H1 (cell line): ENCODE measurements at regions not wholly inside any gene's neighbourhood (a gene's known extent, or its start where the extent isn't known, plus 50 kb on each side); places are given as distances from the start of the nearest gene placed in this dataset.

Experiments used
- CTCF ChIA-PET: fragments of 300-600 bp; sonication (Branson Sonifier 250); formaldehyde crosslinking; loops from one replicate; lab custom pipeline; 2021; ENCODE audit not compliant: partially characterized antibody; lab: Charles Lee
- POLR2A ChIA-PET: fragments of 300-600 bp; sonication (Branson Sonifier 250); formaldehyde crosslinking; loops from one replicate; lab custom pipeline; 2021; ENCODE audit warnings: inconsistent platforms; ENCODE audit not compliant: partially characterized antibody; lab: Charles Lee
- DNase-seq, 2 experiments: peaks; one replicate each; pipeline versions ENCODE4 v3.0.0 to v3.0.0-alpha.2; 2010 to 2022; ENCODE audit warnings: low spot score in 2 of 2, low read depth in 1 of 2, mixed read lengths in 1 of 2
- FAIRE-seq: peaks from 2 replicates; lab custom pipeline; 2011; peaks lifted over from hg19 to GRCh38; lab: Jason Lieb, UNC
- H2AFZ ChIP-seq: 2 replicates; pipeline ENCODE4 v1.8.1; 2012; ENCODE audit warnings: low read length, inconsistent platforms
- H2AK5ac ChIP-seq: 2 replicates; pipeline ENCODE4 v1.6.1; 2013; ENCODE audit warnings: low read depth, low read length
- H2BK120ac ChIP-seq: replicated peaks from 2 replicates; pipeline ENCODE3; 2013; ENCODE audit warnings: low read depth, low read length, inconsistent platforms
- H2BK12ac ChIP-seq: 2 replicates; pipeline ENCODE4 v1.6.1; 2013; ENCODE audit warnings: low read depth, low read length
- H2BK15ac ChIP-seq: 2 replicates; pipeline ENCODE4 v1.6.1; 2013; ENCODE audit warnings: low read length
- H2BK20ac ChIP-seq: 2 replicates; pipeline ENCODE4 v1.6.1; 2013; ENCODE audit warnings: low read length
- H2BK5ac ChIP-seq: 2 replicates; pipeline ENCODE4 v1.6.1; 2013; ENCODE audit warnings: low read depth, low read length
- H3K14ac ChIP-seq: 2 replicates; pipeline ENCODE4 v1.6.1; 2013; ENCODE audit warnings: inconsistent platforms; ENCODE audit not compliant: insufficient read length
- H3K18ac ChIP-seq: 2 replicates; pipeline ENCODE4 v1.6.1; 2013; ENCODE audit warnings: low read length; ENCODE audit errors: extremely low read depth
- H3K23ac ChIP-seq: 2 replicates; pipeline ENCODE4 v1.6.1; 2013; ENCODE audit warnings: inconsistent platforms; ENCODE audit not compliant: insufficient read length
- H3K23me2 ChIP-seq: 2 replicates; pipeline ENCODE4 v1.6.1; 2013; ENCODE audit warnings: low read depth, low read length
- H3K27ac ChIP-seq: 2 replicates; pipeline ENCODE4 v1.6.1; 2011; ENCODE audit warnings: low read depth, low read length, inconsistent platforms
- H3K27me3 ChIP-seq, 4 experiments: replicated peaks in 1 of 4; 1 replicate in 1 of 4; 2 replicates in 3 of 4; pipeline versions ENCODE4 v1.6.1 to v1.8.1; 2011 to 2013; ENCODE audit warnings: low read length in 3 of 4, mild to moderate bottlenecking in 3 of 4, inconsistent platforms in 2 of 4, mixed read lengths in 2 of 4, moderate library complexity in 1 of 4; ENCODE audit not compliant: control insufficient read depth in 3 of 4, insufficient read depth in 3 of 4; ENCODE audit errors: extremely low read depth in 1 of 4
- H3K36me3 ChIP-seq, 4 experiments: 2 replicates each; pipeline versions ENCODE4 v1.6.1 to v1.8.1; 2011 to 2013; ENCODE audit warnings: mild to moderate bottlenecking in 4 of 4, low read length in 3 of 4, moderate library complexity in 2 of 4, control low read depth in 1 of 4, inconsistent platforms in 1 of 4; ENCODE audit not compliant: insufficient read depth in 4 of 4, control insufficient read depth in 2 of 4
- H3K4ac ChIP-seq: replicated peaks from 2 replicates; pipeline ENCODE3; 2013; ENCODE audit warnings: low read length, low read depth, mixed read lengths, inconsistent platforms; ENCODE audit not compliant: insufficient read length
- H3K4me1 ChIP-seq, 4 experiments: replicated peaks in 1 of 4; 1 replicate in 1 of 4; 2 replicates in 3 of 4; pipeline versions ENCODE4 v1.6.1 to v1.8.1; 2011 to 2013; ENCODE audit warnings: low read length in 3 of 4, inconsistent platforms in 2 of 4, mixed read lengths in 1 of 4; ENCODE audit not compliant: insufficient read depth in 4 of 4, control insufficient read depth in 3 of 4
- H3K4me2 ChIP-seq, 2 experiments: 2 replicates each; pipeline versions ENCODE4 v1.6.1 to v1.8.1; 2011 to 2013; ENCODE audit warnings: low read depth in 2 of 2, low read length in 2 of 2, control low read depth in 1 of 2, inconsistent platforms in 1 of 2, mild to moderate bottlenecking in 1 of 2; ENCODE audit not compliant: insufficient read depth in 1 of 2
- H3K4me3 ChIP-seq, 4 experiments: fragments of 200-600, 300-600 bp in 1 of 4; sonication (generic), shearing (Covaris generic), sonication (Bioruptor Twin) in 1 of 4; 2 replicates each; pipeline versions ENCODE4 v1.5.1 to v1.8.1; 2011 to 2016; ENCODE audit warnings: low read length in 4 of 4, low read depth in 3 of 4, control low read depth in 2 of 4, inconsistent platforms in 2 of 4, mild to moderate bottlenecking in 2 of 4, mixed read lengths in 1 of 4, moderate library complexity in 1 of 4; ENCODE audit not compliant: insufficient read depth in 2 of 4; ENCODE audit errors: extremely low read depth in 1 of 4
- H3K56ac ChIP-seq: replicated peaks from 2 replicates; pipeline ENCODE3; 2013; ENCODE audit warnings: low read depth, mild to moderate bottlenecking, mixed read lengths, low read length, inconsistent platforms; ENCODE audit not compliant: insufficient read length
- H3K79me1 ChIP-seq: 2 replicates; pipeline ENCODE4 v1.6.1; 2013; ENCODE audit warnings: low read depth, low read length, control low read depth
- H3K79me2 ChIP-seq, 2 experiments: 2 replicates each; pipeline versions ENCODE4 v1.6.1 to v1.8.1; 2012 to 2013; ENCODE audit warnings: low read length in 2 of 2, mild to moderate bottlenecking in 2 of 2, inconsistent platforms in 1 of 2; ENCODE audit not compliant: insufficient read depth in 2 of 2, control insufficient read depth in 1 of 2
- H3K9ac ChIP-seq, 4 experiments: replicated peaks in 1 of 4; 1 replicate in 1 of 4; 2 replicates in 3 of 4; pipeline versions ENCODE4 v1.6.1 to v1.8.1; 2011 to 2013; ENCODE audit warnings: low read depth in 3 of 4, low read length in 3 of 4, control low read depth in 2 of 4, mild to moderate bottlenecking in 2 of 4, moderate library complexity in 2 of 4, inconsistent platforms in 1 of 4; ENCODE audit errors: extremely low read depth in 1 of 4
- H3K9me3 ChIP-seq, 2 experiments: 2 replicates each; pipeline versions ENCODE4 v1.6.1 to v1.8.1; 2012 to 2013; ENCODE audit warnings: mild to moderate bottlenecking in 2 of 2, moderate library complexity in 2 of 2, control low read depth in 1 of 2, inconsistent platforms in 1 of 2, low read depth in 1 of 2, low read length in 1 of 2, mixed read lengths in 1 of 2; ENCODE audit not compliant: insufficient read depth in 2 of 2
- H4K20me1 ChIP-seq, 2 experiments: replicated peaks in 1 of 2; 2 replicates each; pipeline versions ENCODE3 to v1.8.1; 2011 to 2013; ENCODE audit warnings: inconsistent platforms in 2 of 2, low read length in 2 of 2, mild to moderate bottlenecking in 1 of 2; ENCODE audit not compliant: insufficient read depth in 2 of 2, control insufficient read depth in 1 of 2
- H4K5ac ChIP-seq: 2 replicates; pipeline ENCODE4 v1.6.1; 2013; ENCODE audit warnings: low read length, low read depth, mixed read lengths, inconsistent platforms; ENCODE audit not compliant: insufficient read length
- H4K8ac ChIP-seq: 2 replicates; pipeline ENCODE4 v1.8.0; 2013; ENCODE audit warnings: mild to moderate bottlenecking, moderate library complexity, low read length, inconsistent platforms; ENCODE audit not compliant: insufficient read depth; ENCODE audit errors: extremely low read depth
- H4K91ac ChIP-seq: replicated peaks from 2 replicates; pipeline ENCODE3; 2013; ENCODE audit warnings: low read length, mixed read lengths, inconsistent platforms; ENCODE audit not compliant: insufficient read length
- CEBPB ChIP-seq: IDR thresholded peaks from 2 replicates; pipeline ENCODE4 v1.6.1; 2012; ENCODE audit warnings: low read depth, low read length
- POU5F1 ChIP-seq: IDR thresholded peaks from 2 replicates; pipeline ENCODE4 v1.6.1; 2011; ENCODE audit warnings: low read depth, mild to moderate bottlenecking, low read length, moderate library complexity

DNA sequence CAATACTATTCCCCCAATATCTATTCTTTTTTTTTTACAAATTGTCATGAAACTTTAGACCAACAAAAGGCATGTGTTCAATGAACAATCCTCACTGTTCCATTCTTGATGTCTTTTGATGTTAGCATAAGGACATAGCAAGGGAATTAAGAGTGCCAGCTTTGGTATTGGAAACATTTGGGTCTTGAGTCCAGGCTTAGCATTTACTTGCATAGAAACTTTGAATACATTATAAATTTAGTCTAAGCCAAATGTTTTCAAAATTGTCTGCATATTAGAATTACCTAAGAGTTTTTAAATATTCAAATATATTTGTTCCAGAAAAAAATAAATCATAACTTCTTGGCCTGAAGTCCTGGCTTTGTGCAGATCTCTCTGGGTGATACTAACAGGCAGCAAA, 406.5 kb downstream of the LRFN5 start:
- Histone ChIP-seq H2BK5ac (no peak overlapping the region), H3K79me1 (no peaks in the 10 kb centered on the region), H2BK12ac (no peak overlapping the region), H4K8ac (no peak overlapping the region), H3K4me1 (no peaks in the 10 kb centered on the region), H3K14ac (no peak overlapping the region), H3K23ac (no peak overlapping the region), H3K4ac (no peak overlapping the region), H2BK120ac (no peak overlapping the region), H3K27me3 (no peaks in the 10 kb centered on the region), H3K9ac (no peak overlapping the region), H4K5ac (no peak overlapping the region), H2AFZ (no peak overlapping the region), H3K27ac (no peak overlapping the region), H3K18ac (no peak overlapping the region), H3K56ac (no peak overlapping the region), H3K36me3 (no peaks in the 10 kb centered on the region), H4K20me1 (no peaks in the 10 kb centered on the region), H3K4me2 (no peak overlapping the region), H4K91ac (no peak overlapping the region), H3K23me2 (no peaks in the 10 kb centered on the region), H2AK5ac (no peak overlapping the region), H2BK15ac (no peak overlapping the region), H3K9me3 (no peaks in the 10 kb centered on the region), H3K79me2 (no peaks in the 10 kb centered on the region), H3K4me3 (no peak overlapping the region), H2BK20ac (no peak overlapping the region)
- CTCF ChIA-PET = no interaction called here
- POLR2A ChIA-PET = no interaction called here
- FAIRE-seq = no peak
- no peak for DNase-seq
- no peak for TF ChIP-seq POU5F1
- no peak for TF ChIP-seq CEBPB
